ENCODE measurements at regions not wholly inside any gene's neighbourhood (a gene's known extent, or its start where the extent isn't known, plus 50 kb on each side); places are given as distances from the start of the nearest gene placed in this dataset.
"Not testable (repeated sequence)": the region's sequence is repeated elsewhere in the genome, so short reads cannot be mapped to it uniquely, and the experiment has no call there.

GRCh38 chr12:79991586-79991985, 56.7 kb upstream of the PPP1R12A start:
- DNase-seq (ENCODE audit: low read depth in 2 of 2): no peak

GRCh38 chr12:79990509-79991338, 55.8 kb upstream of the PPP1R12A start:
- not testable (repeated sequence) for DNase-seq (ENCODE audit: low read depth in 2 of 2)

GRCh38 chr12:79988368-79988767, 53.5 kb upstream of the PPP1R12A start:
- DNase-seq (ENCODE audit: low read depth in 2 of 2): no peak

GRCh38 chr12:79987731-79988130, 52.8 kb upstream of the PPP1R12A start:
- DNase-seq (ENCODE audit: low read depth in 2 of 2): no peak

All from stimulated activated CD8-positive, alpha-beta memory T cell treated with anti-CD3 and anti-CD28 coated beads, Interleukin-15, amount 100 ng/mL, for 48 hours (primary cell).